ENCODE measurements at regions not wholly inside any gene's neighbourhood (a gene's known extent, or its start where the extent isn't known, plus 50 kb on each side); places are given as distances from the start of the nearest gene placed in this dataset.

GRCh38 chr5:116663081-116663480 is 88.5 kb upstream of the SEMA6A start:
- WGBS (ENCODE audit: extremely low coverage, insufficient read length, low lambda C conversion rate) = no CpG with 5 or more reads among the region's 1 CpG
- H3K4me3 Mint-ChIP-seq = no peak overlapping the region
- H3K36me3 Mint-ChIP-seq (ENCODE audit: insufficient read depth in 1 of 3, low read depth in 3 of 3) = peaks cover 7 to 16% (median 10%) of the 10 kb centered on the region in 3 experiments

More at GRCh38 chr5:116663081-116663480, 88.5 kb upstream of the SEMA6A start:
- Histone ChIP-seq H3K9me3 (ENCODE audit: control insufficient read depth, low read depth, low read length) (peaks cover 14% of the 10 kb centered on the region), H4K20me1 (ENCODE audit: control insufficient read depth, insufficient read depth, insufficient read length) (no peaks in the 10 kb centered on the region), H2BK120ac (ENCODE audit: low read depth, low read length, poor library complexity, severe bottlenecking) (no peak overlapping the region), H3K23ac (ENCODE audit: insufficient read length, low read depth, low read length) (no peak overlapping the region), H3K23me2 (ENCODE audit: insufficient read length, low read depth, low read length, poor library complexity, severe bottlenecking) (no peaks in the 10 kb centered on the region), H3K56ac (ENCODE audit: insufficient read length, low read depth, low read length) (no peak overlapping the region), H3T11ph (ENCODE audit: low read length) (no peak overlapping the region), H2AK5ac (ENCODE audit: insufficient read length, low read length) (no peak overlapping the region), H3K79me2 (ENCODE audit: insufficient read depth, low read length) (no peaks in the 10 kb centered on the region), H2BK20ac (ENCODE audit: low read depth, low read length, poor library complexity, severe bottlenecking) (no peak overlapping the region), H3K9ac (ENCODE audit: extremely low read depth, insufficient read length, low read length) (no peak overlapping the region), H3K4me2 (ENCODE audit: insufficient read depth, insufficient read length, low read length) (no peak overlapping the region), H3K4ac (ENCODE audit: low read depth, low read length) (no peak overlapping the region), H4K91ac (ENCODE audit: insufficient read length, low read depth, low read length) (no peak overlapping the region), H3K18ac (ENCODE audit: insufficient read length, low read depth, low read length) (no peak overlapping the region), H2BK12ac (ENCODE audit: insufficient read length, low read depth, low read length) (no peak overlapping the region), H3K27me3 (ENCODE audit: insufficient read depth, low read length) (no peaks in the 10 kb centered on the region; the same call in 1 of the 2 replicates), H2AFZ (ENCODE audit: low read length) (no peak overlapping the region), H3K4me1 (ENCODE audit: insufficient read depth, low read length) (no peaks in the 10 kb centered on the region), H4K8ac (replicated peaks; ENCODE audit: insufficient read length, low read depth, low read length) (no peak overlapping the region), H3K14ac (ENCODE audit: insufficient read depth, low read length) (no peak overlapping the region), H3K27ac (ENCODE audit: insufficient read length, low read depth, low read length) (no peak overlapping the region), H4K5ac (ENCODE audit: insufficient read length, low read depth, low read length) (no peak overlapping the region), H2BK5ac (ENCODE audit: insufficient read length, low read length) (no peak overlapping the region), H2BK15ac (ENCODE audit: low read depth, low read length) (no peak overlapping the region), H3K79me1 (ENCODE audit: insufficient read depth, low read depth, low read length, poor library complexity, severe bottlenecking) (no peaks in the 10 kb centered on the region)
- Mint-ChIP-seq H3K9me3 (peaks cover 10 to 11% of the 10 kb centered on the region in 2 experiments), H3K27ac (no peak overlapping the region), H3K4me1 (peaks cover 2 to 5% of the 10 kb centered on the region in 2 experiments; a peak in 1 of 4 replicates), H3K27me3 (ENCODE audit: low read depth) (no peaks in the 10 kb centered on the region; the same call in 1 of the 2 replicates)
- DNase-seq = no peak
- no peak for TF ChIP-seq CTCF (conservative IDR thresholded peaks at IDR 0.05)
